Lung (tissue), 12 donors: ENCODE measurements at regions not wholly inside any gene's neighbourhood (a gene's known extent, or its start where the extent isn't known, plus 50 kb on each side); places are given as distances from the start of the nearest gene placed in this dataset. TPM values are rescaled to one million over a fixed set of nuclear protein-coding genes. Genes with fewer than 3 reads are reported as not detected.

Source experiments
- ATAC-seq: fragments of 200-7000 bp; cut with Tn5 transposase; one replicate; pipeline ENCODE4 v1.9.1; 2020; ENCODE audit warnings: moderate number of reproducible peaks; ENCODE audit not compliant: insufficient read depth, low FRiP score
- DNase-seq, 3 donors: peaks; one replicate each; pipeline ENCODE4 v3.0.0-alpha.2; 2013 to 2017
- H3K27ac ChIP-seq, 2 donors: one replicate each; pipeline ENCODE4 v1.5.1; 2013; ENCODE audit warnings: mild to moderate bottlenecking in 2 of 2, moderate library complexity in 2 of 2, control low read depth in 1 of 2, inconsistent platforms in 1 of 2, low read depth in 1 of 2, low read length in 1 of 2
- H3K27me3 ChIP-seq, 3 donors: one replicate each; pipeline ENCODE4 v1.5.1; 2013; ENCODE audit warnings: low read length in 2 of 3; ENCODE audit not compliant: control insufficient read depth in 3 of 3, insufficient read depth in 3 of 3
- H3K36me3 ChIP-seq, 4 donors: one replicate each; pipeline ENCODE4 v1.5.1; 2013; ENCODE audit warnings: low read length in 4 of 4, mild to moderate bottlenecking in 1 of 4, moderate library complexity in 1 of 4; ENCODE audit not compliant: control insufficient read depth in 4 of 4, insufficient read depth in 4 of 4
- H3K4me1 ChIP-seq, 5 donors: one replicate each; pipeline ENCODE4 v1.5.1; 2013; ENCODE audit warnings: low read length in 5 of 5, mild to moderate bottlenecking in 2 of 5, moderate library complexity in 1 of 5; ENCODE audit not compliant: control insufficient read depth in 5 of 5, insufficient read depth in 5 of 5
- H3K4me3 ChIP-seq: one replicate; pipeline ENCODE4 v1.5.1; 2013; ENCODE audit warnings: mild to moderate bottlenecking, control low read depth, moderate library complexity
- H3K9ac ChIP-seq, 2 donors: one replicate each; pipeline ENCODE4 v1.5.1; 2013; ENCODE audit warnings: low read length in 2 of 2, control low read depth in 1 of 2; ENCODE audit not compliant: insufficient read depth in 1 of 2
- H3K9me3 ChIP-seq, 4 donors: one replicate each; pipeline ENCODE4 v1.5.1; 2013; ENCODE audit warnings: low read length in 3 of 4, mild to moderate bottlenecking in 1 of 4, moderate library complexity in 1 of 4; ENCODE audit not compliant: control insufficient read depth in 4 of 4, insufficient read depth in 3 of 4
- CTCF ChIP-seq: IDR thresholded peaks from 2 replicates; pipeline ENCODE4 v1.5.1; 2012; ENCODE audit warnings: mild to moderate bottlenecking; ENCODE audit errors: control extremely low read depth, extremely low read depth
- WGBS, 2 donors: extraction: QIAGEN DNeasy Blood & Tissue Kit; methylation state at CpG; one replicate each; pipeline ENCODE4 v1.1.7; 2013; 5-methylcytosine and 5-hydroxymethylcytosine counted together
- small RNA-seq: library from RNA; depleted of rRNA; stranded (forward); fragments of <200 nt; gene quantifications from one replicate; pipeline ENCODE3, GENCODE V24; 2014; ENCODE audit warnings: low replicate concordance
- donor health status: control.
- donor health status: control.
- donor health status: Bipolar disorder and iron deficiency.
- donor health status: healthy.
- donor health status: DM: yes; HTN: yes; CAD: no.

- Histone ChIP-seq H3K27me3 (no peaks in the 10 kb centered on the region), H3K9me3 (no peaks in the 10 kb centered on the region), H3K9ac (no peak overlapping the region), H3K4me3 (no peak overlapping the region), H3K4me1 (no peaks in the 10 kb centered on the region), H3K36me3 (no peaks in the 10 kb centered on the region), H3K27ac (no peak overlapping the region)
- TF ChIP-seq CTCF: no peak
- 91 to 96% methylated on average over 7 of the region's 7 CpGs for WGBS, 2 donors
- no peak for ATAC-seq
- no peak for DNase-seq
Observed at GRCh38 chr12:93325855-93326254, 51.9 kb upstream of the NUDT4 start.

Small RNAs in the stretch of these regions (small RNA-seq; reads per million reads assigned to genes)
- gene RF00019: not detected
- 0.10 reads per million for gene RF00284
- gene RPL41P5: not detected
